SK-N-SH (cell line): ENCODE measurements at regions not wholly inside any gene's neighbourhood (a gene's known extent, or its start where the extent isn't known, plus 50 kb on each side); places are given as distances from the start of the nearest gene placed in this dataset.

Experiments used
- CTCF ChIA-PET: fragments of 300-600, 350-600 bp; formaldehyde crosslinking; extraction: SDS; loops from one replicate; lab custom pipeline; 2021; lab: Yijun Ruan, JAX
- POLR2A ChIA-PET: fragments of 350-600 bp; sonication (Branson Sonifier 250); formaldehyde crosslinking; extraction: SDS; loops from one replicate; lab custom pipeline; 2020; ENCODE audit warnings: antibody characterized with exemption, inconsistent platforms; lab: Yijun Ruan, JAX
- DNase-seq: peaks from one replicate; pipeline ENCODE4 v3.0.0; 2012
- H2AFZ ChIP-seq: fragments of 200-600 bp; sonication (generic); 2 replicates; pipeline ENCODE4 v1.8.1; 2016; ENCODE audit warnings: antibody characterized with exemption, mild to moderate bottlenecking, low read depth
- H3F3A ChIP-seq: fragments of 200-600 bp; sonication (generic); replicated peaks from 2 replicates; pipeline ENCODE3; 2016; ENCODE audit warnings: antibody characterized with exemption, mild to moderate bottlenecking; ENCODE audit not compliant: insufficient read depth
- H3K27ac ChIP-seq, 2 experiments: fragments of 200-500 bp in 1 of 2; fragments of 200-600 bp in 1 of 2; sonication (Bioruptor generic) in 1 of 2; sonication (generic), shearing (Covaris generic) in 1 of 2; 2 replicates each; pipeline versions ENCODE4 v1.5.1 to v1.6.1; 2014 to 2016; ENCODE audit warnings: low read depth in 2 of 2, inconsistent platforms in 1 of 2, low read length in 1 of 2, mild to moderate bottlenecking in 1 of 2, mixed read lengths in 1 of 2
- H3K27me3 ChIP-seq: fragments of 200-600 bp; sonication (generic), shearing (Covaris generic); 2 replicates; pipeline ENCODE4 v1.6.1; 2016; ENCODE audit warnings: mixed run types; ENCODE audit not compliant: insufficient read depth
- H3K36me3 ChIP-seq, 2 experiments: fragments of 200-500 bp in 1 of 2; fragments of 200-600 bp in 1 of 2; sonication (Bioruptor generic) in 1 of 2; sonication (generic) in 1 of 2; replicated peaks in 1 of 2; 2 replicates each; pipeline versions ENCODE3 to v1.5.1; 2014 to 2016; ENCODE audit warnings: low read length in 1 of 2, mild to moderate bottlenecking in 1 of 2; ENCODE audit not compliant: insufficient read depth in 2 of 2, control insufficient read depth in 1 of 2
- H3K4me1 ChIP-seq, 2 experiments: fragments of 200-500 bp in 1 of 2; fragments of 200-600 bp in 1 of 2; sonication (Bioruptor generic) in 1 of 2; sonication (generic), shearing (Covaris generic) in 1 of 2; 2 replicates each; pipeline versions ENCODE4 v1.5.1 to v1.6.1; 2014 to 2016; ENCODE audit warnings: low read depth in 1 of 2, low read length in 1 of 2, mixed run types in 1 of 2; ENCODE audit not compliant: insufficient read depth in 2 of 2, control insufficient read depth in 1 of 2
- H3K4me2 ChIP-seq: fragments of 200-600 bp; sonication (generic), shearing (Covaris generic); 2 replicates; pipeline ENCODE4 v1.6.1; 2017; ENCODE audit warnings: mixed run types
- H3K4me3 ChIP-seq, 2 experiments: fragments of 200-500 bp in 1 of 2; fragments of 200-600 bp in 1 of 2; sonication (Bioruptor generic) in 1 of 2; sonication (generic), shearing (Covaris generic) in 1 of 2; 2 replicates each; pipeline versions ENCODE4 v1.5.1 to v1.8.1; 2014 to 2016; ENCODE audit warnings: low read depth in 2 of 2, inconsistent platforms in 1 of 2, low read length in 1 of 2, mild to moderate bottlenecking in 1 of 2, mixed read lengths in 1 of 2, moderate library complexity in 1 of 2
- H3K79me2 ChIP-seq: fragments of 200-600 bp; sonication (generic); 2 replicates; pipeline ENCODE4 v1.8.1; 2017; ENCODE audit warnings: mild to moderate bottlenecking; ENCODE audit not compliant: insufficient read depth
- H3K9ac ChIP-seq: fragments of 200-600 bp; sonication (generic); 2 replicates; pipeline ENCODE4 v1.6.1; 2017; ENCODE audit warnings: mixed run types
- H3K9me2 ChIP-seq: fragments of 200-600 bp; sonication (generic); 2 replicates; pipeline ENCODE4 v1.6.1; 2017; ENCODE audit warnings: mixed run types
- H3K9me3 ChIP-seq: fragments of 200-600 bp; sonication (generic); 2 replicates; pipeline ENCODE4 v1.6.1; 2017; ENCODE audit warnings: mixed run types, mild to moderate bottlenecking, moderate library complexity
- H4K20me1 ChIP-seq: fragments of 200-600 bp; sonication (generic); 2 replicates; pipeline ENCODE4 v1.6.1; 2017; ENCODE audit warnings: mild to moderate bottlenecking, mixed run types; ENCODE audit not compliant: insufficient read depth
- CHD2 ChIP-seq: fragments of 150-350 bp; IDR thresholded peaks from 2 replicates; pipeline ENCODE4 v1.6.1; 2018; ENCODE audit warnings: low read length; ENCODE audit not compliant: partially characterized antibody
- ELF1 ChIP-seq: IDR thresholded peaks from 2 replicates; pipeline ENCODE4 v1.4.0; 2012
- EP300 ChIP-seq, 2 experiments: IDR thresholded peaks; 2 replicates each; pipeline versions ENCODE4 v1.4.0 to v1.6.1; 2012; ENCODE audit warnings: borderline replicate concordance in 1 of 2, low read depth in 1 of 2, low read length in 1 of 2
- EZH2phosphoT487 ChIP-seq: fragments of 200-600 bp; sonication (generic); IDR thresholded peaks from 2 replicates; pipeline ENCODE4 v1.6.1; 2017; ENCODE audit warnings: low read depth, mixed run types, mild to moderate bottlenecking, antibody characterized with exemption, moderate library complexity, borderline replicate concordance
- FOSL2 ChIP-seq: IDR thresholded peaks from 2 replicates; pipeline ENCODE4 v1.4.0; 2012; ENCODE audit warnings: low read depth, mild to moderate bottlenecking, moderate library complexity, borderline replicate concordance
- FOXM1 ChIP-seq: IDR thresholded peaks from 2 replicates; pipeline ENCODE4 v1.4.0; 2012; ENCODE audit warnings: low read depth, mild to moderate bottlenecking
- GABPA ChIP-seq: IDR thresholded peaks from 2 replicates; pipeline ENCODE4 v1.4.0; 2012; ENCODE audit warnings: low read depth, mild to moderate bottlenecking
- IRF3 ChIP-seq: fragments of 150-350 bp; IDR thresholded peaks from 2 replicates; pipeline ENCODE4 v1.6.1; 2016; ENCODE audit warnings: mild to moderate bottlenecking, low read depth, low read length
- JUND ChIP-seq: IDR thresholded peaks from 2 replicates; pipeline ENCODE4 v1.4.0; 2012
- MAX ChIP-seq: IDR thresholded peaks from 2 replicates; pipeline ENCODE4 v1.4.0; 2012; ENCODE audit warnings: low read depth
- NRF1 ChIP-seq: IDR thresholded peaks from 2 replicates; pipeline ENCODE4 v1.6.1; 2012; ENCODE audit warnings: low read depth, mild to moderate bottlenecking, low read length
- PBX3 ChIP-seq: IDR thresholded peaks from 2 replicates; pipeline ENCODE4; 2012
- POLR2AphosphoS5 ChIP-seq: IDR thresholded peaks from 2 replicates; pipeline ENCODE4 v1.6.1; 2012; ENCODE audit warnings: low read depth, low read length
- RAD21 ChIP-seq: IDR thresholded peaks from 2 replicates; pipeline ENCODE4 v1.6.1; 2012; ENCODE audit warnings: mild to moderate bottlenecking, low read length
- RFX5 ChIP-seq: IDR thresholded peaks from 2 replicates; pipeline ENCODE4 v1.6.1; 2012; ENCODE audit warnings: mild to moderate bottlenecking, improper control_type of control experiment, low read length
- RXRA ChIP-seq: IDR thresholded peaks from 2 replicates; pipeline ENCODE4 v1.4.0; 2012; ENCODE audit warnings: low read depth, mild to moderate bottlenecking, borderline replicate concordance
- SMC3 ChIP-seq: IDR thresholded peaks from 2 replicates; pipeline ENCODE4 v1.6.1; 2012; ENCODE audit warnings: low read depth, low read length, improper control_type of control experiment
- TAF1 ChIP-seq: IDR thresholded peaks from 2 replicates; pipeline ENCODE4 v1.6.1; 2012; ENCODE audit warnings: low read depth, mild to moderate bottlenecking, low read length, moderate library complexity, borderline replicate concordance
- TCF12 ChIP-seq: IDR thresholded peaks from 2 replicates; pipeline ENCODE4 v1.4.0; 2012
- TEAD4 ChIP-seq: IDR thresholded peaks from 2 replicates; pipeline ENCODE4 v1.4.0; 2012; ENCODE audit warnings: mild to moderate bottlenecking, borderline replicate concordance; ENCODE audit not compliant: insufficient read depth
- USF2 ChIP-seq: fragments of 150-350 bp; IDR thresholded peaks from 2 replicates; pipeline ENCODE4 v1.6.1; 2017; ENCODE audit warnings: antibody characterized with exemption, low read length, low read depth, borderline replicate concordance
- WGBS: methylation state at CpG from one replicate; pipeline ENCODE4 v1.1.6; 2017; ENCODE audit warnings: low lambda C conversion rate; 5-methylcytosine and 5-hydroxymethylcytosine counted together

GRCh38 chr2:175476948-175477347 is 295.4 kb upstream of the ATP5MC3 start:
- CTCF ChIA-PET: no interaction called here

GRCh38 chr2:175476374-175476773 is 294.9 kb upstream of the ATP5MC3 start:
- H3K4me2 ChIP-seq: no peak overlapping the region
- H3K9me3 ChIP-seq: no peaks in the 10 kb centered on the region; the same call in 1 of the 2 replicates
- no peak for TF ChIP-seq GABPA
- TF ChIP-seq IRF3: no peak
- TF ChIP-seq FOXM1: no peak
- TF ChIP-seq PBX3: no peak
- no peak for TF ChIP-seq RAD21
- no peak for TF ChIP-seq TAF1
- TF ChIP-seq SMC3: no peak
- TF ChIP-seq USF2: no peak
- TF ChIP-seq POLR2AphosphoS5: no peak
- TF ChIP-seq EP300 (IDR thresholded peaks at IDR 0.05; ENCODE audit: borderline replicate concordance in 1 of 2, low read depth in 1 of 2, low read length in 1 of 2): no peak
- no peak for TF ChIP-seq CHD2
- TF ChIP-seq ELF1: no peak
- no peak for TF ChIP-seq FOSL2
- TF ChIP-seq RXRA: no peak
- TF ChIP-seq TEAD4: no peak
- TF ChIP-seq JUND: no peak
- no peak for TF ChIP-seq NRF1
- TF ChIP-seq RFX5: no peak
- H3K4me1 ChIP-seq: peaks cover 0 to 8% of the 10 kb centered on the region in 2 experiments; a peak in 1 of 4 replicates
- H4K20me1 ChIP-seq: no peaks in the 10 kb centered on the region
- ChIA-PET POLR2A (no interaction called here), CTCF (no interaction called here)
- H2AFZ ChIP-seq: no peak overlapping the region
- H3K9ac ChIP-seq: no peak overlapping the region
- no peak overlapping the region for H3K27ac ChIP-seq
- no peak overlapping the region for H3K4me3 ChIP-seq
- no peaks in the 10 kb centered on the region for H3K36me3 ChIP-seq
- no peaks in the 10 kb centered on the region for H3K79me2 ChIP-seq
- no peaks in the 10 kb centered on the region for H3K27me3 ChIP-seq
- WGBS: 44% methylated on average over 1 of the region's 1 CpG
- H3K9me2 ChIP-seq: no peaks in the 10 kb centered on the region
- no peak for DNase-seq
- H3F3A ChIP-seq: no peaks in the 10 kb centered on the region

More at GRCh38 chr2:175476948-175477347, 295.4 kb upstream of the ATP5MC3 start:
- Histone ChIP-seq H3K79me2 (no peaks in the 10 kb centered on the region), H3K9ac (no peak overlapping the region), H3K4me3 (no peak overlapping the region), H2AFZ (no peak overlapping the region), H3K4me2 (no peak overlapping the region), H4K20me1 (no peaks in the 10 kb centered on the region), H3K27me3 (no peaks in the 10 kb centered on the region), H3K36me3 (no peaks in the 10 kb centered on the region), H3K27ac (no peak overlapping the region), H3K4me1 (peaks cover 0 to 8% of the 10 kb centered on the region in 2 experiments; a peak in 1 of 4 replicates), H3K9me2 (no peaks in the 10 kb centered on the region), H3F3A (no peaks in the 10 kb centered on the region), H3K9me3 (no peaks in the 10 kb centered on the region; the same call in 1 of the 2 replicates)
- TF ChIP-seq MAX (no peak), POLR2AphosphoS5 (no peak), FOXM1 (no peak), USF2 (no peak), EZH2phosphoT487 (no peak), TCF12 (no peak), EP300 (IDR thresholded peaks at IDR 0.05; ENCODE audit: borderline replicate concordance in 1 of 2, low read depth in 1 of 2, low read length in 1 of 2) (no peak), RAD21 (no peak), FOSL2 (no peak)
- 32% methylated on average over 5 of the region's 8 CpGs for WGBS
- POLR2A ChIA-PET: no interaction called here
- no peak for DNase-seq
